ENCODE measurements at regions not wholly inside any gene's neighbourhood (a gene's known extent, or its start where the extent isn't known, plus 50 kb on each side); places are given as distances from the start of the nearest gene placed in this dataset.

GRCh38 chr2:144711630-144712549, 192.0 kb upstream of the ZEB2 start:
- no peaks in the 10 kb centered on the region for H3K9me3 ChIP-seq
- no peak for TF ChIP-seq CTCF (IDR thresholded peaks at IDR 0.05)
- intact Hi-C loops (cut with DNase I): no loop called here
- no peak overlapping the region for H3K27ac ChIP-seq
- ATAC-seq (no peak), DNase-seq (no peak)
- WGBS, 3 donors: 64 to 82% (median 72%) methylated on average over 7 of the region's 7 CpGs
- H3K4me3 ChIP-seq: no peak overlapping the region
- peaks cover 2% of the 10 kb centered on the region for H3K4me1 ChIP-seq
- H3K36me3 ChIP-seq (ENCODE audit: insufficient read depth in 1 of 2, low read depth in 1 of 2): no peaks in the 10 kb centered on the region
- no peaks in the 10 kb centered on the region for H3K27me3 ChIP-seq (ENCODE audit: insufficient read depth in 3 of 3, low read length in 2 of 3)

GRCh38 chr2:144711084-144711483, 191.2 kb upstream of the ZEB2 start:
- intact Hi-C loops (cut with DNase I): no loop called here

GRCh38 chr2:144708626-144709025, 188.7 kb upstream of the ZEB2 start:
- Histone ChIP-seq H3K27me3 (ENCODE audit: insufficient read depth in 3 of 3, low read length in 2 of 3) (no peaks in the 10 kb centered on the region), H3K4me3 (no peak overlapping the region), H3K9me3 (no peaks in the 10 kb centered on the region), H3K36me3 (ENCODE audit: insufficient read depth in 1 of 2, low read depth in 1 of 2) (no peaks in the 10 kb centered on the region), H3K27ac (no peak overlapping the region), H3K4me1 (peaks cover 2% of the 10 kb centered on the region)
- ATAC-seq (no peak), DNase-seq (no peak)
- intact Hi-C loops (cut with DNase I): no loop called here
- TF ChIP-seq CTCF (IDR thresholded peaks at IDR 0.05): no peak
- WGBS, 3 donors: 49 to 81% (median 58%) methylated on average over 2 of the region's 2 CpGs

More at GRCh38 chr2:144711084-144711483, 191.2 kb upstream of the ZEB2 start:
- no peaks in the 10 kb centered on the region for H3K27me3 ChIP-seq (ENCODE audit: insufficient read depth in 3 of 3, low read length in 2 of 3)
- H3K9me3 ChIP-seq: no peaks in the 10 kb centered on the region
- ATAC-seq (no peak), DNase-seq (no peak)
- H3K27ac ChIP-seq: no peak overlapping the region
- H3K36me3 ChIP-seq (ENCODE audit: insufficient read depth in 1 of 2, low read depth in 1 of 2): no peaks in the 10 kb centered on the region
- peaks cover 2% of the 10 kb centered on the region for H3K4me1 ChIP-seq
- TF ChIP-seq CTCF (IDR thresholded peaks at IDR 0.05): no peak
- no peak overlapping the region for H3K4me3 ChIP-seq

- WGBS, 3 donors: 60 to 68% (median 63%) methylated on average over 9 of the region's 9 CpGs
- H3K27ac ChIP-seq: no peak overlapping the region
- H3K36me3 ChIP-seq (ENCODE audit: insufficient read depth in 1 of 2, low read depth in 1 of 2): no peaks in the 10 kb centered on the region
- intact Hi-C loops (cut with DNase I): no loop called here
- H3K27me3 ChIP-seq (ENCODE audit: insufficient read depth in 3 of 3, low read length in 2 of 3): no peaks in the 10 kb centered on the region
- ATAC-seq: no peak
- no peaks in the 10 kb centered on the region for H3K9me3 ChIP-seq
- no peak for TF ChIP-seq CTCF (IDR thresholded peaks at IDR 0.05)
- no peak for DNase-seq
- peaks cover under 1% of the 10 kb centered on the region for H3K4me1 ChIP-seq
- no peak overlapping the region for H3K4me3 ChIP-seq
Measured at GRCh38 chr2:144707736-144708326, 187.9 kb upstream of the ZEB2 start.

Measured in psoas muscle (tissue), 7 donors.